Activated CD4-positive, alpha-beta T cell treated with anti-CD3 and anti-CD28 coated beads for 24 hours (primary cell): ENCODE measurements at regions not wholly inside any gene's neighbourhood (a gene's known extent, or its start where the extent isn't known, plus 50 kb on each side); places are given as distances from the start of the nearest gene placed in this dataset.
"Not testable (repeated sequence)": the region's sequence is repeated elsewhere in the genome, so short reads cannot be mapped to it uniquely, and the experiment has no call there.

Experiments used
- DNase-seq, 2 donors: peaks; one replicate each; pipeline ENCODE4 v3.0.0-alpha.2; 2020; ENCODE audit warnings: low read depth in 2 of 2

DNA sequence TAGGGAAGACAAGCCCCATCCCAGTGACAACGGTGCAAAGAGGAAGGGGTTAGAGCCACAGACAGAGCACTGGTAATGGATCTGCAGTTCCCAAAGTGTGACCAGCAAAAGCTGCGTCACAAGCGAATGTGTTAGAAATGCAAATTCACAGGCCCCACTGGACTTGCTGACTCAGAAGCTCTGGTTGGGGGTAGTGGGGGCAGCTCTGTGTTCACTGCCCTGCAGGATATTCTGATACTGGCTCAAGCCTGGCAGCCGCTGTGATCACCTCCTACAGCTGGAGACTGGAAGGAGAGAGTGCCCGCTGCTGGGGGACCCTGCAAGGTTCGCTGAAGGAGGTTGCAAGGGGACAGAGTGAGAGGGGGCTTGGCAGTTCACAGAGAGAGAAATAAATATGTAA, 179.7 kb upstream of the CDH4 start:
- no peak for DNase-seq

DNA sequence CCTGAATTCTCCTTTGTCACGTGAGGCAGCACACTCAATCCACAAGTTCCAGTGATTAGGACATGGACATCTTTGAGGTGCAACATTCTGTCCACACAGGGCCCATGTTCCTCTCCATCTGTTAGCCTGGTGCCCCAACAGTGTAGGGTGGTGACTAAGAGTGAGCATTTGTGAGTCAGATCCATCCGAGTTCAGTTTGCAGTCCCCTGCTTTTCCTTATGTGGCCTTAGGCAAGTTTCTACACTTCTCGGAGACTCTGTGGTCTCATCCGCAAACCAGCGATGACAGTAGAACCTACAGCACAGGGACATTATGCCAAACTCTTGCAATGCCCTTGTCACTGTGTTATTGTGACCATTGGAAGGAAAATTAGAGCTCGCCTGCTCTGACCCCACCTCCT, 178.7 kb upstream of the CDH4 start:
- DNase-seq, result no peak

DNA sequence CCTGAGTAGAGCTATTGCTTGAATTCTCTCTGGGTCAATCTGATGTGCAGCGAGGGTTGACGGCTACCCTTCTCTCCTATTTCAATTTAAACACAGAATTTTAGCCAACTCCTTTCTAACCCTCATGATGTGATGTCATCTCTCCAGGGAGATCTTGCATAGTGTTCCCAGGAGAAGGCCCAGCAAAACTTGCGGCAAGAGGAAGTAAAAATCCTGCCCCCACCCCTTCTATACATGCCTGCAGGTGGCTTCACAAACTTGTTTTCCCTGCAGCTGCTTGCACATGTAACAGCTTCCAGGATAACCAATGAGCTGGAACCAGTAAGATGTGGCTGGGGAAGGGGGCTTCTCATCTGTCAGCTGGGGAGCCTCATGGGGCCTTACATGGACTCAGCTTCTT, 169.3 kb upstream of the CDH4 start:
- no peak for DNase-seq

DNA sequence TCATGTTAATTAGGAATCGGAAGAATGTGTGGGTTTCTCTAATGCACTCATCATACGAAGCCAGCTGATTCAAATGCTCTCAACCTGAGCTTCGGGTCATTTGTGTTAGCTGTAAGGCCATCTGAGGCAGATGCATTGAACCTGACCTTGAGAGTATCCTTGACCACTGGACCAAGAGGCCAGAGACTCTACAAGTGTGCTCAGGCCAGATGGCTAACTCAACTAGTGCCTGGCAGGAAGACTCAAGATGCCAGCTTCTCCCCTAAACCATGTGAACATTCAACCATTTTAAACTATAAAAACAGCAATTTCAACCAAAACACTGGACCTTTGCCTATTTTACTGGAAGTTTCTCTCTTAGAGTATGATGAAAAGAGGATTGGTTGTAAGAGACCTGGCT, 168.6 kb upstream of the CDH4 start:
- DNase-seq, result no peak

DNA sequence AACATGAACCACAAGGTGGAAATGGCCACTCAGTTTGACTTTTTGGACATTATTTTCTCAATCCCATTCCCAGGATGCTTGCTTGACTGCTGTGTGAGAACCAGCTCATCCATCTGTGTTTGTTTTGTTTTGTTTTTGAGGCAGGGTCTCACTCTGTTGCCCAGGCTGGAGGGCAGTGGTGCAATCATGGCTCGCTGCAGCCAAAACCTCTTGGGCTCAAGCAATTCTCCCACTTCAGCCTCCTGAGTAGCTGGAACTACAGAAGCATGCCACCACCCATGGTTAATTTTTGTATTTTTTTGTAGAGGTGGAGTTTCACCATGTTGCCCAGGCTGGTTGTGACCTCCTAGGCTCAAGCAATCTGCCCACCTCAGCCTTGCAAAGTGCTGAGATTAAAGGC, 166.0 kb upstream of the CDH4 start:
- DNase-seq, result no peak

DNA sequence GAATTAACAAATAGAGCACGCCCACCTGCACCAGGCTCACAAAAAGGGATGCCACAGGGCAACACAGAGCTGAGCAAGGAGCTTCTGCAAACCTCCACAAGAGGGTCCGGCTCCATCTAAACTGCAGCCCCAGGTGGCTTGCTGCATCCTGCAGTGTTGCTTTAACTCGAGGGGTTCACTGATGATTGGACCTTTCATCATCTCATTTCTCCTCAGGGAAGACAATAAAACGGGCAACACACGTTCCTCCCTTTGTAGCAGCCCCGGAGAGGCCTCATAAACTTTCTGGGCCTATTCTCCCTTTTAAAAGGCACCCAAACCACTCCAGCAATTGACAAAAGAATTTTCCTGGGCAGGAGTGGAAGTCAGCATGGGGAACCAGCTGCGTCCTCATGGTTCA, 161.5 kb upstream of the CDH4 start:
- DNase-seq, result no peak

DNA sequence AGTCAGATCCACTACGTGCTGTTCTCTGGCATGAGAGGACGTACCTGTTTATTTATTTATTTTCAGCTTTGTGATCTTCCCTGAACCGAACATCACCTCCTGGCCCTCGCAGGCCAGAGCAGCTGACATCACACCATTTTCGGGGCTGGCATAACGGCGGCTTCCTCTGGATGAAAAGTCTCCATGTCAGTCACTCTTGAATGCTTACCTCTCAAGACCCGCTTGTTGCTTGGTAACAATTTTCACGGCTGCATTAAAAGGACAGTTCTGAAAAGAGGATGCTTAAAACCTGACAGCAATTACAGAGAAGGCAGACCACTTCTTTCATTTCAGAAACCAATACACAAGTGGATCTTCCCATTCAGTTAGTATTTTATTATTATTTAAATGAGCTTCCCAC, 159.8 kb upstream of the CDH4 start:
- DNase-seq, result no peak

DNA sequence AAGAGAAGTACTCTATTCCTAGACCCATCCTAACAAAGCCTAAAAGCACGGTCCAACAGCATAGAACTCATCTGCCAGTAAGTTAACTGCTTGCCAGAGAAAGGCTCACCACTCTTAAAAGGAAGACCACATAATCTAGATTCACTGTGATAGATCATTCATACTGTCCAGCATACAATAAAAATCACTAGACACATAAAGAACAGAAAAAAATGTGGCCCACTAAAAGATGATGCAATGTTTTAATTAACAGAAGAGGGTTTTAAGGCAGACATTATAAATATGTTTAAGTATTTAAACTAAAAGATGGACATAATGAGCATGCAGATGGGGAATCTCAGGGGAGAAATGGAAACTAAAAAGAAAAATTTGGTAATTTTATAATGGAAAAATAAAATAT, 157.5 kb upstream of the CDH4 start:
- no peak for DNase-seq

DNA sequence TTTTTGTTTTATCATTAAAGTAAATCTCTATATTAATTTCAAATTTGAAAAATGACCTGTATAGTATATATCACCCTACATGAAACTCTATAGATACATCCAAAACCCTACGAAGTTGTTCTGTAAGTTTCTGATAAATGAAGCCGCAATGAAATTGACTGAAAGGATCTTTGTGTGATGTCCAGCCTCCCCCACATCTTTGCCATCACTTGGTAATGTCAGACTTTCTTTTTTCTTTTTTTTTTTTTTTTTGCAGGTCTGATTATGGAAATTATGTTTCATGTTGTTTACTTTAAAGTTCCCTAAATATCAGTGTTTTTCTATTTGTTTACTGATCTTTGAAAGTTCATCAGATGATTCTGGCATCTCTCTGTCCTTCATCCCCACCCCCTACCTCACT, 155.6 kb upstream of the CDH4 start:
- no peak for DNase-seq

DNA sequence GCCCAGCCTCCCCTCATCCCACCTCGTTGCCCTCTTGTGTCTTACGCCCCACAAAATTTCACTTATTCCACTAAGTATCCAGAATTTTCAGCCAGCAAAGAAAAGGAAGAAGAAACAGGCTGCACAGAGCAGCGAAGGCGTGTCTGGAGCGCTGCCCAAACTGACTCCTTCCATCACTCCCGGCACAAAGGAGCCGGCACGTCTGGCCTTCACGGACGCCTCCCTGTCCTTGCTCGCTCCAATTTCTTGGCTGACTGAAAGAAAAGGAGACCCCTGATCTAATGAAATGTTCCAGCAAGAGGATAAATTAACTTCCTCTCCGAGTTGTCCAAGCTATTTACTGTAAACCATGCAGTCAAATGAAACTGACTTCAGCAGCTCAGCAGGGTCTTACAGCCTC, 152.3 kb upstream of the CDH4 start:
- no peak for DNase-seq

DNA sequence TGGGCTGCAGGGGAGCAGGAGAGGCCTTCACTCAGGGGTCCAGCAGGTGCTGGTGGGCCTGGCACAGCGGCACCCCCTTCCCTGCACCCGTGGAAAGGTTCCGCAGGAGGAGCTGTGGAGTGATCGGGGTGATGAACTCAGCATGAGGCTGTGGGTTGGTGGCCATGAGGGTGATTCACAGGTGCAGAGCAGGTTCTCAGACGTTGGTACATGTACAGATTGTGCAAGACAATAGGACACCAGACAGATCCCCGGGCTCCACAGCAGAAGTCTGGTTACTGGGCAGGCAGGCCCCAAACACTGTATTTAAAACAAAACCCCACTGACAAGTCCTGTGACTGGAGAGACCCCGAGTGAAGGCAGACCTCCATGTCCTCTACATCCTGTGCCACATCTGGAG, 151.6 kb upstream of the CDH4 start:
- DNase-seq, result no peak

DNA sequence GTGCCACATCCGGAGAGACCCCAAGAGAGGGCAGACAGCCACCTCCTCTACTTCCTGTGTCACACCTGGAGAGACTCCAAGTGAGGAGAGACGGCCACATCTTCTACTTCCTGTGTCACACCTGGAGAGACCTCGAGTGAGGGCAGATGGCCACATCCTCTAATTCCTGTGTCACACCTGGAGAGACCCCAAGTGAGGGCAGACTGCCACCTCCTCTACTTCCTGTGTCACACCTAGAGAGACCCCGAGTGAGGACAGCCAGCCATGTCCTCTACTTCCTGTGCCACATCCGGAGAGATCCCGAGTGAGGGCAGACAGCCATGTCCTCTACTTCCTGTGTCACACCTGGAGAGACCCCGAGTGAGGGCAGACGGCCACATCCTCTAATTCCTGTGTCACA, 150.7 kb upstream of the CDH4 start:
- not testable (repeated sequence) for DNase-seq

DNA sequence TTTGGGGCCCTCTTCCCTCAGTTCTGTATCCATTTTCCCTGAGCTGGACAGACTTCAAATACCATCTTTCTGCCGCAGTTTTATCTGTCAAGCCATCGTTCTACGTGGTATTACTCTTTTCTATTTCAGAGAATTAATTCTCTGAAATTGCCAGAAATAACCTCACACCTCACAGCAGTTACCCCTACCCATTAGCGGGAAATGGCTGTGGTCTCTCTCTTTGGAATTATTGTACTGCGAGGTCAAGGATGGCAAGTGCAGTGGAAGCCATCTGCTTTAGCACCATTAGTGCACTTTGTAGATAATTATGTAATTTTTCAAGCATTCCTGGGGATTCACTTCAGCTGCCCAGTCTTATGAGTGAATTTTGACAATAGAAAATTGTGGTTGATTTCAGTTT, 147.8 kb upstream of the CDH4 start:
- DNase-seq, result no peak

DNA sequence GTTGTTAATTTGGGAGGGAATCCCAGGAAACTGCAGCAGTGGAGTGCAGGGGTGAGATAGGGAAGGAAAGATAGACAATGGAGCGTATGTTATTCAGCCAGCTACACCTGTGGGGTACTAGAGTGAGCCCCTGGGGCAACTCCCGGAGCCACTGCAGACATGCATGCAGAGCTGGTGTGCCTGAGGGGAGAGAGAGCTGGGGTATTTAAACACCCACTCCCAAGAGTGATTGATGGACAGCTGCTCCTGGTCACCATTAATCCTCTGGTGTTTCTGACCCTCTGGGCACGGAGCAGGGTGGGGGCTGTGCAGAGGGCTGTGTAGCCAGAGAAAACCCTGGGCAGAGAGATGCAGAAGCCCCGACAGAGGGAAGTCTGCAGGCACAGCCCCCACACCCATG, 146.7 kb upstream of the CDH4 start:
- DNase-seq, result no peak

DNA sequence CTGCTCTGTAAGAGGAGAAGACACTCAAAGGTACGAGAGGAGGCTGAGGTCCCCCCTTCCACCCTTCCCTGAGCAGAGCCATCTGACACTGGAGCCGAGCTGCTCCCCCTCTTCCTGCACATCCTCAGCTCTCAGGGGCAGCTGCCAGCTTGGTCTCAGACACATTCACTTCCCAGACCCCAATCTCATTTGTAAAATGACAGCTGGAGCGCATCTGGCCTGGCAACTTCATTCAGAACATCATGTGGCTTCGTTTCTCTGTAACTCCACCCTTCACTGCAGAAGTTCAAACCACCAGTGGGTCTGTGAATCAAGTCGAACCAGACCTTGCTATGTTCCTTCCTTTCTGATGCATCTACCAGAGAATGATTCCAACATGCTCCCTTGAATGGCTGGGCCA, 145.6 kb upstream of the CDH4 start:
- DNase-seq, result no peak

DNA sequence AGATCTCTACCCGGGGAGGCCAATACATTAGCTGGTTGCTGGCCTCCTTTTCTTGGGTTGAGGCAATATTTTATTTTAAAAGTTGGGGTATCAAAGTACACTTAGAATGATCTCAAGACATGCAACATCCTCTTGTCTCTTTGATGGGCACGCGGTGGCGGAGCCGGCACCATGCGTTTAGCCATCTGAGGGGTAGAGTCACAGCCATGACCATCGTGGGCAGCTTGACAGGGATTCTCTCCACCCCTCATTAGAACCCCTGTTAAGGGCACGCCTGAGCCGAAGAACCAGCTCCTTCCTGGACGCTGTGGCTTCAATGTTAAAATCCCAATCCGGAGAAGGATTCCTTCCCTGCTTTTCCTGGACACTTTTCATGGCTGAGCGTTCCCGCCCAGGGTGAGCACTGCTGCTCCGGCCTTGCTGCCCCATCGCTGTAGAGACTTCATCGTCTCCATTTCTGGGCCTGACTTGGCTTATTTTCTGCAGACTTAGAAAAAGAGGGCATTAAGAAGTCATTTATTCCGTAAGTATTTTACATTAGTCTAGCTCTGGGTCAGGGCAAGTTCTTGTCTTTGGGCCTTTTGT, 142.7 kb upstream of the CDH4 start:
- DNase-seq, result no peak

DNA sequence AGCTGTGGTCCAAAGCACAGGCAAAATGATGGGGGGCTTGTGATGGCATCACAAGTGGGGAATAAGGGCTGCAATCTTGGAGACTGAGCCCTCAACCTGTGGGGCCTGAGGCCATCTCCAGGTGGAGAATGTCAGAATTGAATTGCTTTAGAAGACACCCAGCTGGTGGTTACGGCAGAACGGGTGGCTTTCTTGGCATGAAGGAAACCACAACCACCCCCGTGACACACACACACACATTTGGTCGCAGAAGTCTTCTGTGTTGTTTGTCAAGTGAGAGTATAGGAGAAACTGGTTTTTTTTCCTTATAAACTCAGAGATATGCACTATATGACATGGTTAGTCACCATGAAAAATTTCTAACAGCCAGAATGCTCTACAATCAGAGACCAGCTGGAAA, 139.5 kb upstream of the CDH4 start:
- no peak for DNase-seq

DNA sequence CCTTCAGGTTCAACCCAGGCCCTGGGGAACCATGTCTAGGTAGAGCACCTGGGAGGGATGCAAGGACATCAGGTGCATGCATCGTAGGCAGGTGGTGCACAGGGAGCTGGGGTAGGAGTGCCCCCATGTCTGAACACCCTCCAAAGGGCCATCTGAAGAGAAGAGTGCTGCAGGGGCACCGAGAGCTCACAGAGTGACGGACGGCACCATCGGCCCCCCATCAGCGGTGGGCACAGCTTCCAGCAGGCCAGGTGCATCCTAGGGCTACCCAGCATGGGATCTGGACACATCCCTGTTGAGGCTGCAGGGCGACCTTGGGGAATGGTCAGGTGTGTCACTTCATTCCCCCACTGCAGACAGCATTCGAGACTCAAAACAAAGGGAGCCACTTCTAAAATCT, 138.3 kb upstream of the CDH4 start:
- no peak for DNase-seq

DNA sequence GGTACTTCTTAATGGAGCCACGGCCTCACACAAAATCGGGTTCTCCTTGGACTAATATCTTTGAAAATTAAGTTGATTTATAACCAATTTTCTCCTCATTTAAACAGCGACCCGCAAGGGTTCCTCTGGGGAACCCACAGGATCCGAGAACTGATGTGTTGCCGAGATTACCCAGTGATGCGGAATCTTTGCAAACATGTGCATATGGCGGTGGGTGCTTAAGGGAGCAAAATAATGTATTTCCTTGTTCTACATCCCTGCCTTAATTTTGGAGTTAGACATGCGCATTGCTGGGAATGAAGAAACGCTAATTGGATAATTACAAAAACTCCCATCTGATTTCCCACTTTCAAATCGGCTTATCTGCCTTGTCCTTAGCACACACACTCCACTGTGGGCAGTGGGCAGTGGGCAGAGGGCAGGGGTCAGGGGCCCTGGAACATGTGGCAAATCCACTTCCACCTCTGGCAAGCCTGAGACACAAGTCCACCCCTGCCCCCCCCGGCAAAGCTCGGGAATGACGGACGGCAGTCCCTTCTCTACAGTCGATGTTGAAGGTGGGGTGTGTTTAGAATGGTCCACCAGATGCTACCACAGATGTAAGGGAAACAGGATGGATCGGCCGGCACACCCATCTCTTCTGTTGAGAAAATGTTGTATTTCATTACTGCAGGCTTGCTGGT, 137.4 kb upstream of the CDH4 start:
- DNase-seq, result no peak

DNA sequence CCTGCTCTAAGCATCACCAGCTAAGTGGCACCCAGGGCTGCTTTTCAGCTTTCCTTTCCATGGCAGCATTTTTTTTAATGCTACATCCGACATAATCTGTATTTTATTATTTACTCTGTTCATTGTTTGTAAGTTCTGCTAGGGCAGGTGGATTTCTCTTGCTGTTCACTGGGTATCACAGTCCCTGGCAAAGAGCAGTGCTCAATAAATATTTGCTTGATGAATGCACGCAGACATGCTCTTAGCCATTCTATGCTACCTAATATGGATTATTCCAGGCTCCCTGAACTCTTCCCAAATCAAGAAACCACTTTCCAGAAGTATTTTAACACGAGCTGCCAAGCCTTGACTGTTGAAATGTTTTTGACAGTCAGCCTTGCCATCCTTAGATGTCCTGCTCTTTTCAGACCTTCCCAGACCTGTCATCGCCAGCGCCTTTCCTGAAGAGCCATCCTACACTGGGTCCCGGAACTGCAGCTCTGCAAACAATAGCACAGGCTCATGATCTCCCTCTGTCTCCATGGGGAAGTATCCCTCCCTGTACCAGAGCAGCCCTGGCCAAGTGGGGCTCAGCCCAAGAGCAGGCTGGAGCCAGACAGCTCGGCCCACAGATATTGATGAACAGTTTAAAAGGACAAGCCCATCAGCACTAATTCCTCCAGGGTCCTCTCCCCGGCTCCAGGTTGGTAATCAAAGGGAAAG, 136.5 kb upstream of the CDH4 start:
- DNase-seq, result no peak

DNA sequence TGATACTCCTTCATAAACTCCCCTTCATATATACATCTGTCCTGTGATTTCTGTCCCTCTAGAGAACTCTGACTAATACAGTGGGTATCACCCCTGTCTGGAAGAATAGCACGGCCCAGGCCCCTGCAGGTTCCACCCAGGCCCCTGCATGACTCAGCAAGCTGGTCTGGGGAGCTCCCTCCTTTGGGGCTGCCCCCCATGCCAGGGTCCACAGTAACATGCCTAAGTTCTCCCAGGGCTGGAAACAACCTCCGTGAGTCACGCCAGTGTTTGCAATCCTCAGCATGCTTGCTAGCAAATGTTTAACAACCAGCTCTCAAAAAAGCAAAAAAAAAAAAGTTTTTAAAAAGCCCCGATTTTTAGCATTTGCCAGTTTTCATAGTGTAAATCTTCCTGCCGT, 134.3 kb upstream of the CDH4 start:
- no peak for DNase-seq

DNA sequence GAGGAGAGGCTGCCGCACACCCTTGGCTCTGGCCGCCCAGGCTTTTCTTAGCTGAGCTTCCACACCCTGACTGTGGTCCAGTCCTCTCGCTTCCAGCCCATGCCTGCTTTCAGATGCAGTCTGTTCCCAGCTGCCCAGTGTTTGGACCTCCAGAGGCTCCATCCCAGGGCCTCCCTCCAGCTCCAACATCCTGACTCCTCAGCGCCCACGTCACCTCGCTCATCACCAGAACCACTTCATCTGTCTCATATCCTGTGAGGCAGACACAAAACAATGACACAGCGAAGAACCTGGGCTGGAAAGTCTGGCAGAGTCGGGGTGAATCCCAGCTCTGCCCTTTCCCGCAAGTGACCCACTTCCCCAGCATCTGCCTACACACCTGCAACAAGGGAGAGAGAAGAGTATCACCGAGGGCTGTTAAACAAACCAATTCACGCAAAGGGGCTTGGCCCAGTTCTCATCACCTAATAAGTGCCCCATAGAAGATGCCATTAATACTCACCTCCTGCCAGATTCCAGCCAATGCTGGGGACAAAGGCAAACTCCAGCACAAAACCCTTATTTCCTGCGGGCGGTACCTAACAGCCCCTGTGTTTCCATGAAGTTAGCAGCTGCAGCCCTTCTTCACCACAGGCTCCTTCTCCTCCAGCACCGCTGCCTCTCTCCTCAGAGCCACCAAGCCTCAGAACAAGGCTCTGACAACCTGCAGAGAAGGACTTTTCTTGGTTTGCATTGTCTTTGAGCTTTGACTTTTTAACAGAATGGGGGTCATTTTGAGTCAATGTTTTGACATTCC, 133.4 kb upstream of the CDH4 start:
- DNase-seq, result no peak

DNA sequence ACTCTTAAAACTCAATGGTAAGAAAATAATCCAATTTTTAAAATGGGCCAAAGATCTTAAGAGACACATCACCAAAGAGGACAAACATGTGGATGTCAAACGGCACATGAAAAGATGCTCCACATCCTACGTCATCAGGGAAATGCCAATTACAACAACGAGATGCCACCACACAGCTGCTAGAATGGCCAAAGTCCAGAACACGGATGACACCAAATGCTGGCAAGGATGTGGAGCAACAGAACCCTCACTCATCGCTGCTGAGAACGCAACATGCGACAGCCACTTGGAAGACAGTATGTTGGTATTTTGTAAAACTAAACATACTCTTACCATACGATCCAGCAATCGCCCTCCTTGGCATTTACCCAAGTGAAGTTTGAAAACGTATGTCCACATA, 132.8 kb upstream of the CDH4 start:
- no peak for DNase-seq
